HUES64 (cell line): ENCODE measurements at regions not wholly inside any gene's neighbourhood (a gene's known extent, or its start where the extent isn't known, plus 50 kb on each side); places are given as distances from the start of the nearest gene placed in this dataset.

Experiments
- H3K27ac ChIP-seq: 2 replicates; pipeline ENCODE4 v1.7.0; 2013; ENCODE audit warnings: low read depth, low read length, inconsistent platforms
- H3K27me3 ChIP-seq: 2 replicates; pipeline ENCODE4 v1.6.1; 2013; ENCODE audit warnings: mild to moderate bottlenecking, low read length; ENCODE audit not compliant: insufficient read depth
- H3K36me3 ChIP-seq: 2 replicates; pipeline ENCODE4 v1.6.1; 2013; ENCODE audit warnings: mild to moderate bottlenecking, low read length; ENCODE audit not compliant: insufficient read depth
- H3K4me1 ChIP-seq: 2 replicates; pipeline ENCODE4 v1.6.1; 2013; ENCODE audit warnings: mild to moderate bottlenecking, low read length, moderate library complexity; ENCODE audit not compliant: insufficient read depth
- H3K4me3 ChIP-seq: 2 replicates; pipeline ENCODE4 v1.5.1; 2013; ENCODE audit warnings: mild to moderate bottlenecking, low read length, moderate library complexity
- H3K9ac ChIP-seq: 2 replicates; pipeline ENCODE4 v1.6.1; 2013; ENCODE audit warnings: mild to moderate bottlenecking, low read depth, low read length
- H3K9me3 ChIP-seq: 2 replicates; pipeline ENCODE4 v1.6.1; 2013; ENCODE audit warnings: low read depth, low read length; ENCODE audit not compliant: insufficient read depth
- WGBS: fragments of 150-250, 120-280 bp; methylation state at CpG from one replicate; pipeline ENCODE4 v1.1.7; 2013; ENCODE audit warnings: missing lambda C conversion rate; 5-methylcytosine and 5-hydroxymethylcytosine counted together

GRCh38 chr17:70258465-70258864, 89.1 kb downstream of the KCNJ2 start:
- Histone ChIP-seq H3K9ac (no peak overlapping the region), H3K9me3 (no peaks in the 10 kb centered on the region), H3K4me1 (no peaks in the 10 kb centered on the region), H3K27me3 (no peaks in the 10 kb centered on the region), H3K36me3 (no peaks in the 10 kb centered on the region), H3K4me3 (no peak overlapping the region), H3K27ac (no peak overlapping the region)

GRCh38 chr17:70259400-70259799, 90.1 kb downstream of the KCNJ2 start:
- Histone ChIP-seq H3K4me3 (no peak overlapping the region), H3K4me1 (no peaks in the 10 kb centered on the region), H3K27ac (no peak overlapping the region), H3K9ac (no peak overlapping the region), H3K27me3 (no peaks in the 10 kb centered on the region), H3K36me3 (no peaks in the 10 kb centered on the region), H3K9me3 (no peaks in the 10 kb centered on the region)
- WGBS: 91% methylated on average over 3 of the region's 3 CpGs

GRCh38 chr17:70261170-70261569, 91.8 kb downstream of the KCNJ2 start:
- Histone ChIP-seq H3K4me3 (no peak overlapping the region), H3K9me3 (no peaks in the 10 kb centered on the region), H3K4me1 (no peaks in the 10 kb centered on the region), H3K27ac (no peak overlapping the region), H3K9ac (no peak overlapping the region), H3K27me3 (no peaks in the 10 kb centered on the region), H3K36me3 (no peaks in the 10 kb centered on the region)
- 98% methylated on average over 3 of the region's 3 CpGs for WGBS

DNA sequence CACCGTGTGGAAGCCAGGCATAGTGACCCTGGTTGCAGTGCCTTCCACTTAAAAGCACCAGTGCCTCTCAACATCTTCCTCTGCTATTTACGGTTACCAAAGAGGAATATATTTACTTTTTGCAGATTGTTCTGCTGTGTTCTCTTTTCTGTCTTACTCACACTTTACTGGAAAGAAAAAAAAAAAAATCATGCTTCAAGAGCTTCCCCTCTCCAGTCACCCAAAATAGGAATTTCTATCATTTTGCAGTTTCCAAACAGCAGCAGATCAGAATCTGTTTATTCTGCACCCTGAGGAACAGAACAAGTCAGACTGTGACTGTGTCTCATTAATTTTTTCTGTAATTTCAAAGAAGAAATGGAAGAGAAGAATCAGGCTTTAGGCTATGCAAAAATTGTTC, 96.1 kb downstream of the KCNJ2 start:
- no peak overlapping the region for H3K27ac ChIP-seq
- WGBS: 95% methylated on average over 2 of the region's 2 CpGs
- no peaks in the 10 kb centered on the region for H3K9me3 ChIP-seq
- no peaks in the 10 kb centered on the region for H3K27me3 ChIP-seq
- H3K9ac ChIP-seq: no peak overlapping the region
- peaks cover 4% of the 10 kb centered on the region; the same call in 1 of the 2 replicates for H3K4me1 ChIP-seq
- H3K4me3 ChIP-seq: no peak overlapping the region
- H3K36me3 ChIP-seq: no peaks in the 10 kb centered on the region

GRCh38 chr17:70266394-70266793, 97.1 kb downstream of the KCNJ2 start:
- Histone ChIP-seq H3K27ac (no peak overlapping the region), H3K36me3 (no peaks in the 10 kb centered on the region), H3K4me3 (no peak overlapping the region), H3K9me3 (no peaks in the 10 kb centered on the region), H3K4me1 (peaks cover 5% of the 10 kb centered on the region; the same call in 1 of the 2 replicates), H3K9ac (no peak overlapping the region), H3K27me3 (no peaks in the 10 kb centered on the region)
- 93% methylated on average over 2 of the region's 2 CpGs for WGBS

- H3K9me3 ChIP-seq: no peaks in the 10 kb centered on the region
- H3K36me3 ChIP-seq: no peaks in the 10 kb centered on the region
- no peak overlapping the region for H3K27ac ChIP-seq
- H3K9ac ChIP-seq: no peak overlapping the region
- no peaks in the 10 kb centered on the region for H3K27me3 ChIP-seq
- no peak overlapping the region for H3K4me3 ChIP-seq
- peaks cover 5% of the 10 kb centered on the region; the same call in 1 of the 2 replicates for H3K4me1 ChIP-seq
- 95% methylated on average over 1 of the region's 1 CpG for WGBS
Observed at GRCh38 chr17:70268383-70268782, 99.1 kb downstream of the KCNJ2 start.

GRCh38 chr17:70270554-70270953, 101.2 kb downstream of the KCNJ2 start:
- H3K27ac ChIP-seq: no peak overlapping the region
- no peaks in the 10 kb centered on the region for H3K36me3 ChIP-seq
- WGBS: 89% methylated on average over 6 of the region's 7 CpGs
- H3K4me3 ChIP-seq: no peak overlapping the region
- H3K27me3 ChIP-seq: no peaks in the 10 kb centered on the region
- H3K9me3 ChIP-seq: no peaks in the 10 kb centered on the region
- peaks cover 5% of the 10 kb centered on the region; the same call in 1 of the 2 replicates for H3K4me1 ChIP-seq
- H3K9ac ChIP-seq: no peak overlapping the region

- no peaks in the 10 kb centered on the region for H3K27me3 ChIP-seq
- 78% methylated on average over 3 of the region's 3 CpGs for WGBS
- peaks cover 5% of the 10 kb centered on the region; the same call in 1 of the 2 replicates for H3K4me1 ChIP-seq
- no peak overlapping the region for H3K4me3 ChIP-seq
- H3K36me3 ChIP-seq: no peaks in the 10 kb centered on the region
- no peak overlapping the region for H3K27ac ChIP-seq
- H3K9me3 ChIP-seq: no peaks in the 10 kb centered on the region
- no peak overlapping the region for H3K9ac ChIP-seq
Observed at GRCh38 chr17:70271200-70271599, 101.9 kb downstream of the KCNJ2 start.

GRCh38 chr17:70271672-70272071, 102.3 kb downstream of the KCNJ2 start:
- 98% methylated on average over 3 of the region's 3 CpGs for WGBS
- Histone ChIP-seq H3K27ac (no peak overlapping the region), H3K27me3 (no peaks in the 10 kb centered on the region), H3K36me3 (no peaks in the 10 kb centered on the region), H3K9ac (no peak overlapping the region), H3K4me3 (no peak overlapping the region), H3K4me1 (peaks cover 5% of the 10 kb centered on the region; the same call in 1 of the 2 replicates), H3K9me3 (no peaks in the 10 kb centered on the region)

GRCh38 chr17:70274255-70274654, 104.9 kb downstream of the KCNJ2 start:
- Histone ChIP-seq H3K9ac (no peak overlapping the region), H3K9me3 (no peaks in the 10 kb centered on the region), H3K4me3 (no peak overlapping the region), H3K4me1 (peaks cover 5% of the 10 kb centered on the region; the same call in 1 of the 2 replicates), H3K36me3 (no peaks in the 10 kb centered on the region), H3K27ac (no peak overlapping the region), H3K27me3 (no peaks in the 10 kb centered on the region)
- 100% methylated on average over 1 of the region's 2 CpGs for WGBS

GRCh38 chr17:70276906-70277305, 107.6 kb downstream of the KCNJ2 start:
- Histone ChIP-seq H3K4me1 (no peaks in the 10 kb centered on the region), H3K27me3 (no peaks in the 10 kb centered on the region), H3K27ac (no peak overlapping the region), H3K9me3 (0 out of 2 replicates have a peak, but pooled peaks cover 2% of the 10 kb centered on the region), H3K9ac (no peak overlapping the region), H3K4me3 (no peak overlapping the region), H3K36me3 (no peaks in the 10 kb centered on the region)
- WGBS: 98% methylated on average over 2 of the region's 2 CpGs

DNA sequence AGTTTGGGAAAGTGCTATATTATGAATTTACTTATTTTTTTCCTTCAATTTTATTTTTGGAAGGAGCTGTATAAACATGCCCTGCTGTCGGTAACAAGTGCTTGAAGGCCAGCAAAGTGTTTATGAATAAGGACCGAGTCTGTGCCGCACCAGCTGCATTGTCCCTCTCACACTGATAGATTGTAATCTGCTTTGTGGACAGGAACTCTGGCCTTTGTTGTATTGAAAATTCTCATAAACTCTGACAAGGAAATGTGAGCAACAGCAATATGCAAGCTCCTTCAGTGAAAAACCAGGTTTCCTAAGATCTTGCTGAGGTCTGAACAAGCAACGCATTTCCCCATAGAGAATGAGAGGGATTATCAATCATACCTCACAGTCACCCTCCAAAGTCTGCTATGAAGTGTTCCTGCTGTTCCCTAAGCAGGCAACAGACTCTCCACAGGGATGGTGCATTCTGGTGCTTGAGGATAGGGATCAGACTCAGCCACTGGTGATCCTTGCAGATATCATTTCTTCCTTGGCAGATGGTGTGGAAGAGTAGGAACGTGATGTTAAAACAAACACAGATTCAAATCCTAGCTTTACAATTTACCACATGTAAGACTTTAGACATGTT, 109.6 kb downstream of the KCNJ2 start:
- Histone ChIP-seq H3K36me3 (no peaks in the 10 kb centered on the region), H3K4me3 (no peak overlapping the region), H3K4me1 (no peaks in the 10 kb centered on the region), H3K27ac (no peak overlapping the region), H3K9me3 (0 out of 2 replicates have a peak, but pooled peaks cover 5% of the 10 kb centered on the region), H3K27me3 (no peaks in the 10 kb centered on the region), H3K9ac (no peak overlapping the region)
- WGBS: 92% methylated on average over 4 of the region's 5 CpGs
